Endothelial cell of umbilical vein (primary cell): ENCODE measurements at regions not wholly inside any gene's neighbourhood (a gene's known extent, or its start where the extent isn't known, plus 50 kb on each side); places are given as distances from the start of the nearest gene placed in this dataset.

Source experiments
- BruUV-seq: library from RNA; stranded (reverse); fragments of 400-500 nt; replicated peaks from 2 replicates; lab custom pipeline; 2021; lab: Mats Ljungman, UMichigan
- CTCF ChIA-PET: fragments of 300-600, 350-600 bp; sonication (Branson Sonifier 250); formaldehyde crosslinking; loops from one replicate; lab custom pipeline; 2021; ENCODE audit warnings: antibody characterized with exemption, inconsistent platforms; lab: Charles Lee
- POLR2A ChIA-PET: fragments of 300-600, 350-600 bp; sonication (Branson Sonifier 250); formaldehyde crosslinking; loops from one replicate; lab custom pipeline; 2021; ENCODE audit warnings: antibody characterized with exemption, inconsistent platforms; lab: Charles Lee
- DNase-seq: peaks from one replicate; pipeline ENCODE4 v3.0.0-alpha.2; 2011; ENCODE audit warnings: low read depth, low spot score
- FAIRE-seq: peaks from 2 replicates; lab custom pipeline; 2011; peaks lifted over from hg19 to GRCh38; lab: Jason Lieb, UNC
- H2AFZ ChIP-seq: 2 replicates; pipeline ENCODE4 v1.6.0; 2012; ENCODE audit warnings: low read depth, low read length, control low read depth, inconsistent platforms
- H3K27ac ChIP-seq: 2 replicates; pipeline ENCODE4 v1.5.1; 2011; ENCODE audit warnings: low read depth, mild to moderate bottlenecking, control low read depth, low read length, moderate library complexity; ENCODE audit not compliant: insufficient read depth
- H3K27me3 ChIP-seq, 2 experiments: 2 replicates each; pipeline versions ENCODE4 v1.6.0 to v1.6.1; 2011; ENCODE audit warnings: low read length in 2 of 2, mixed read lengths in 1 of 2; ENCODE audit not compliant: control insufficient read depth in 2 of 2, insufficient read depth in 2 of 2
- H3K36me3 ChIP-seq, 2 experiments: 2 replicates in 1 of 2; 3 replicates in 1 of 2; pipeline ENCODE4 v1.5.1; 2011; ENCODE audit warnings: low read length in 2 of 2, mild to moderate bottlenecking in 1 of 2, moderate library complexity in 1 of 2; ENCODE audit not compliant: control insufficient read depth in 2 of 2, insufficient read depth in 2 of 2; ENCODE audit errors: extremely low read depth in 1 of 2
- H3K4me1 ChIP-seq: 3 replicates; pipeline ENCODE4 v1.5.1; 2011; ENCODE audit warnings: mild to moderate bottlenecking, low read length; ENCODE audit not compliant: control insufficient read depth, insufficient read depth; ENCODE audit errors: extremely low read depth
- H3K4me2 ChIP-seq: 2 replicates; pipeline ENCODE4 v1.6.1; 2011; ENCODE audit warnings: low read length, control low read depth, mixed read lengths; ENCODE audit not compliant: insufficient read depth
- H3K4me3 ChIP-seq, 3 experiments: fragments of 200-600 bp in 1 of 3; sonication (generic), shearing (Covaris generic) in 1 of 3; replicated peaks in 1 of 3; 2 replicates each; pipeline ENCODE4 v1.5.1; 2011 to 2016; ENCODE audit warnings: control low read depth in 3 of 3, low read length in 3 of 3, mild to moderate bottlenecking in 2 of 3, inconsistent platforms in 1 of 3, low read depth in 1 of 3, moderate library complexity in 1 of 3; ENCODE audit not compliant: insufficient read depth in 1 of 3
- H3K79me2 ChIP-seq: 2 replicates; pipeline ENCODE4 v1.6.0; 2012; ENCODE audit warnings: low read length, inconsistent platforms; ENCODE audit not compliant: control insufficient read depth, insufficient read depth
- H3K9ac ChIP-seq: replicated peaks from 2 replicates; pipeline ENCODE3; 2011; ENCODE audit warnings: low read length, control low read depth; ENCODE audit not compliant: insufficient read depth; ENCODE audit errors: extremely low read depth
- H3K9me1 ChIP-seq: replicated peaks from 3 replicates; pipeline ENCODE4 v1.6.0; 2011; ENCODE audit warnings: mild to moderate bottlenecking, low read length; ENCODE audit not compliant: control insufficient read depth, insufficient read depth; ENCODE audit errors: extremely low read depth
- H3K9me3 ChIP-seq: replicated peaks from 2 replicates; pipeline ENCODE4 v1.5.1; 2012; ENCODE audit warnings: low read length, inconsistent platforms; ENCODE audit not compliant: control insufficient read depth, insufficient read depth
- H4K20me1 ChIP-seq: replicated peaks from 2 replicates; pipeline ENCODE3; 2011; ENCODE audit warnings: mild to moderate bottlenecking, low read length; ENCODE audit not compliant: control insufficient read depth, insufficient read depth; ENCODE audit errors: extremely low read depth
- CTCF ChIP-seq, 2 donors: IDR thresholded peaks; 1 replicate in 1 of 2; 2 replicates in 1 of 2; pipeline ENCODE4 v1.5.1; 2011; ENCODE audit warnings: low read length in 2 of 2, mild to moderate bottlenecking in 2 of 2, moderate library complexity in 2 of 2, control low read depth in 1 of 2, inconsistent platforms in 1 of 2, low read depth in 1 of 2; ENCODE audit not compliant: insufficient read depth in 1 of 2; ENCODE audit errors: extremely low read depth in 1 of 2
- EZH2 ChIP-seq: IDR thresholded peaks from 2 replicates; pipeline ENCODE4 v1.6.1; 2012; ENCODE audit warnings: borderline replicate concordance, low read depth, mild to moderate bottlenecking, moderate library complexity, low read length, inconsistent platforms; ENCODE audit not compliant: severe bottlenecking
- FOS ChIP-seq: IDR thresholded peaks from 2 replicates; pipeline ENCODE4 v1.6.1; 2011; ENCODE audit warnings: mild to moderate bottlenecking, low read length, moderate library complexity, borderline replicate concordance; ENCODE audit not compliant: insufficient read depth
- GATA2 ChIP-seq: IDR thresholded peaks from 2 replicates; pipeline ENCODE4 v1.7.0; 2011; ENCODE audit warnings: low read depth, mild to moderate bottlenecking, moderate library complexity, mixed read lengths, low read length; ENCODE audit not compliant: insufficient read length, insufficient read depth
- JUN ChIP-seq: IDR thresholded peaks from 2 replicates; pipeline ENCODE4 v1.6.1; 2011; ENCODE audit warnings: borderline replicate concordance, low read depth; ENCODE audit not compliant: insufficient read length, insufficient read depth
- MAX ChIP-seq: IDR thresholded peaks from 2 replicates; pipeline ENCODE4 v1.6.1; 2011; ENCODE audit not compliant: insufficient read depth, insufficient read length
- MYC ChIP-seq: IDR thresholded peaks from one replicate; pipeline ENCODE4 v1.6.1; 2011; ENCODE audit warnings: mild to moderate bottlenecking, low read depth, low read length
- POLR2A ChIP-seq: IDR thresholded peaks from 2 replicates; pipeline ENCODE4 v1.6.1; 2012; ENCODE audit warnings: low read depth, mild to moderate bottlenecking, control low read depth, low read length
- POLR2AphosphoS5 ChIP-seq: IDR thresholded peaks from 2 replicates; pipeline ENCODE4 v1.6.1; 2012; ENCODE audit warnings: low read depth, mild to moderate bottlenecking, control low read depth, low read length, moderate library complexity; ENCODE audit not compliant: insufficient read depth
- dilution Hi-C: fragments of 300-500 bp; cut with MboI; formaldehyde crosslinking; loops from one replicate; pipeline ENCODE4 v1.15.0; 2019; ENCODE audit warnings: low sequenced_read_pairs; ENCODE audit not compliant: extremely low pct_ligation_motif_present
- intact Hi-C: fragments of 100-400 bp; cut with micrococcal nuclease; formaldehyde crosslinking; loops from one replicate; pipeline ENCODE4 v1.10.0; 2022

GRCh38 chr14:89630101-89630829 is 213.2 kb upstream of the FOXN3 start:
- Histone ChIP-seq H3K4me1 (no peaks in the 10 kb centered on the region), H3K9me3 (no peaks in the 10 kb centered on the region), H3K27me3 (no peaks in the 10 kb centered on the region), H3K9ac (no peak overlapping the region), H3K4me2 (no peak overlapping the region), H3K4me3 (no peak overlapping the region), H2AFZ (no peak overlapping the region), H3K9me1 (no peaks in the 10 kb centered on the region), H4K20me1 (no peaks in the 10 kb centered on the region), H3K27ac (no peak overlapping the region), H3K79me2 (no peaks in the 10 kb centered on the region), H3K36me3 (no peaks in the 10 kb centered on the region)
- no peak for TF ChIP-seq MYC
- no peak for TF ChIP-seq FOS
- TF ChIP-seq CTCF (IDR thresholded peaks at IDR 0.05; ENCODE audit: extremely low read depth in 1 of 2, insufficient read depth in 1 of 2, low read depth in 1 of 2, low read length in 2 of 2): no peak
- no peak for TF ChIP-seq EZH2
- no peak for TF ChIP-seq POLR2A
- no peak for TF ChIP-seq POLR2AphosphoS5
- no peak for TF ChIP-seq JUN
- no peak for TF ChIP-seq MAX
- TF ChIP-seq GATA2: no peak
- intact Hi-C loops (no loop called here), dilution Hi-C loops (no loop called here)
- no TSS peak for BruUV-seq
- ChIA-PET CTCF (interaction anchor here (1.1 kb wide), 1 partner anchor 12 kb away, joined by 4 read pairs; no protein-coding TSS in a partner anchor), POLR2A (no interaction called here)
- FAIRE-seq: no peak
- DNase-seq: no peak
